Right lobe of liver (tissue), 6 donors: ENCODE measurements at regions not wholly inside any gene's neighbourhood (a gene's known extent, or its start where the extent isn't known, plus 50 kb on each side); places are given as distances from the start of the nearest gene placed in this dataset.

Source experiments
- ATAC-seq, 4 donors: fragments of 200-7000 bp; cut with Tn5 transposase; one replicate each; pipeline ENCODE4 v1.9.1; 2020; ENCODE audit warnings: mild to moderate bottlenecking in 4 of 4, moderate library complexity in 4 of 4
- DNase-seq, 3 donors: peaks; one replicate each; pipeline ENCODE4 v3.0.0-alpha.2; 2020
- H3K27ac ChIP-seq, 3 donors: fragments of 200-600 bp; one replicate each; pipeline ENCODE4 v1.8.0; 2022
- H3K27me3 ChIP-seq, 2 donors: fragments of 200-600 bp; one replicate each; pipeline ENCODE4 v1.8.0; 2022
- H3K36me3 ChIP-seq, 4 donors: fragments of 200-600 bp; sonication (generic) in 1 of 4; one replicate each; pipeline versions ENCODE4 v1.5.1 to v1.8.0; 2017 to 2022; ENCODE audit warnings: control low read depth in 1 of 4
- H3K4me1 ChIP-seq, 4 donors: fragments of 200-600 bp; sonication (generic) in 1 of 4; one replicate each; pipeline versions ENCODE4 v1.5.1 to v1.8.0; 2017 to 2022; ENCODE audit warnings: control low read depth in 1 of 4
- H3K4me3 ChIP-seq, 3 donors: fragments of 200-600 bp; one replicate each; pipeline ENCODE4 v1.8.0; 2022
- H3K9me3 ChIP-seq, 4 donors: fragments of 200-600 bp; sonication (generic) in 1 of 4; one replicate each; pipeline versions ENCODE4 v1.5.1 to v1.8.0; 2017 to 2022; ENCODE audit warnings: control low read depth in 1 of 4
- POLR2A ChIP-seq: fragments of 450-650 bp; IDR thresholded peaks from one replicate; pipeline ENCODE4 v1.6.1; 2017; ENCODE audit warnings: antibody characterized with exemption, mild to moderate bottlenecking
- WGBS: methylation state at CpG from one replicate; pipeline ENCODE4 v1.1.6; 2018; ENCODE audit warnings: low coverage, low lambda C conversion rate; ENCODE audit not compliant: insufficient coverage; ENCODE audit errors: missing lambda C conversion rate; 5-methylcytosine and 5-hydroxymethylcytosine counted together
- intact Hi-C, 2 donors: fragments of 100-400 bp; cut with DNase I; formaldehyde crosslinking; loops; one replicate each; pipeline versions ENCODE4 v1.11.2 to v1.14.1; 2022
- TF ChIP-seq, protein P1 (sequence below), 4 donors: fragments of 200-600 bp in 3 of 4; fragments of 450-650 bp in 1 of 4; IDR thresholded peaks; one replicate each; pipeline versions ENCODE4 v1.5.1 to v1.8.0; 2016 to 2022; ENCODE audit warnings: antibody characterized with exemption in 4 of 4, mild to moderate bottlenecking in 2 of 4
- donor health status: DM: no; HTN: yes; CAD: no.
- donor health status: DM: no; HTN: no; CAD: no.
- donor health status: DM: no; HTN: no; CAD: no.
- donor health status: DM: no; HTN: yes; CAD: no.
- donor health status: DM: no; HTN: yes; CAD: no.

DNA sequence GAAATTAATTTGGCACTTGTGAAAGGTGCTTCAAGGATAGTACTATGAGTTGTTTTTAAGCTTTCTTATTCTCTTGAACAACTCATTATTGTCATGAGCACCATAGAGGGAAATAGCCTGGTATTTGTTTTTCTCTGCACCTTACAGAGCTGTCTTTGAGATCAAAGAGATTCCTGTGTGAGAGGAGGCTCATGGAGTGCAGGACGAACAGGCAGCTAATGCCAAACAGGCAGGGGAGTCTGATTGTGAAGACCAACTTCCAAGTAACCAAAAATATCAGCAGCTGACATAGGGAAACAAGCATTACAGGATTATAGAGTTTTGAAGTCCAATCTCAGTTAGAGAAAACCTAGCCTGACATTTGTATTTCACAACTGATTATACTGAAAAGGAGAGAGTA, 110.6 kb upstream of the TENT5A start:
- Histone ChIP-seq H3K9me3 (no peaks in the 10 kb centered on the region), H3K27me3 (no peaks in the 10 kb centered on the region), H3K36me3 (no peaks in the 10 kb centered on the region), H3K27ac (no peak overlapping the region), H3K4me3 (no peak overlapping the region), H3K4me1 (no peaks in the 10 kb centered on the region)
- ATAC-seq (no peak), DNase-seq (no peak)
- TF ChIP-seq POLR2A, result no peak
- TF ChIP-seq, protein P1, sequence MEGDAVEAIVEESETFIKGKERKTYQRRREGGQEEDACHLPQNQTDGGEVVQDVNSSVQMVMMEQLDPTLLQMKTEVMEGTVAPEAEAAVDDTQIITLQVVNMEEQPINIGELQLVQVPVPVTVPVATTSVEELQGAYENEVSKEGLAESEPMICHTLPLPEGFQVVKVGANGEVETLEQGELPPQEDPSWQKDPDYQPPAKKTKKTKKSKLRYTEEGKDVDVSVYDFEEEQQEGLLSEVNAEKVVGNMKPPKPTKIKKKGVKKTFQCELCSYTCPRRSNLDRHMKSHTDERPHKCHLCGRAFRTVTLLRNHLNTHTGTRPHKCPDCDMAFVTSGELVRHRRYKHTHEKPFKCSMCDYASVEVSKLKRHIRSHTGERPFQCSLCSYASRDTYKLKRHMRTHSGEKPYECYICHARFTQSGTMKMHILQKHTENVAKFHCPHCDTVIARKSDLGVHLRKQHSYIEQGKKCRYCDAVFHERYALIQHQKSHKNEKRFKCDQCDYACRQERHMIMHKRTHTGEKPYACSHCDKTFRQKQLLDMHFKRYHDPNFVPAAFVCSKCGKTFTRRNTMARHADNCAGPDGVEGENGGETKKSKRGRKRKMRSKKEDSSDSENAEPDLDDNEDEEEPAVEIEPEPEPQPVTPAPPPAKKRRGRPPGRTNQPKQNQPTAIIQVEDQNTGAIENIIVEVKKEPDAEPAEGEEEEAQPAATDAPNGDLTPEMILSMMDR (IDR thresholded peaks at IDR 0.05), result no peak
- 44% methylated on average over 1 of the region's 1 CpG for WGBS
- intact Hi-C loops, result no loop called here

DNA sequence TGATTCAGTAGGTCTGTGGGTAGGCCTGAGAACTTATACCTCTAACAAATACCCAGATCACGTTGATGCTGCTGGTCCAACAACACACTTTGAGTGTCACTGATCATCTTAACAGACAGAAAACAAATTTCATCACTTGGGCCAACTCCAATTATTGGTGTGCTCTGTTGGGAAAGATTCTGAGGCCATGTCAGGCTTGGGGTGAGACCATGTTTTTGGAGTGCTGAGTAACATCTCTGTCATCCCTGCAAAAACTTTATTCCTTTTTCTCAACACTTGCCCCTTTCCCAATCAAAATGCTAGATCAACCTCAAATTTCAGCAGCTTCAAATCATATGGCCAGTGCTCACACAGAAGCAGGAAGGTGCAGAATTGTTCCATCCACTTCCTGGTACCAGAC, 108.8 kb upstream of the TENT5A start:
- Histone ChIP-seq H3K4me3 (no peak overlapping the region), H3K27me3 (no peaks in the 10 kb centered on the region), H3K36me3 (no peaks in the 10 kb centered on the region), H3K4me1 (no peaks in the 10 kb centered on the region), H3K27ac (no peak overlapping the region), H3K9me3 (no peaks in the 10 kb centered on the region)
- TF ChIP-seq, protein P1 (IDR thresholded peaks at IDR 0.05), result no peak
- TF ChIP-seq POLR2A, result no peak
- intact Hi-C loops, result no loop called here
- ATAC-seq, result no peak
- WGBS, result 0% methylated on average over 1 of the region's 1 CpG
- DNase-seq, result no peak

DNA sequence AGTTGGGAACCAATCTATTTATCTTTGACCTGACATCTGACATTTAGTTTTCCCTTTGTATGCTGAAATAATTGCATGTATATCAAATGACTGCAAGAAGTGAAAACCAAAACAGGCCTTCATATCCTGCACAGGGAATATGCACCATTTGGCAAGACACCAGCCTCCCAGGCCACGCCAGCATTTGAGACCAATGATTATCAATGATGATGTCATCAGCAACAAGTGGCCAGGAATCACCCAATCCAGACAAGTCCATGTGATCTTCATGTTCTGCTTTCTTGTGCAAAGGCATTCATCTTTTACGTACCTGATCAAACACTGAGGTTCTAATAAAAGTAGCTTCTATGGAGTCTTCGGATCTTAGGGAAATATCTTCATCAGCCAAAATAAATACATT, 107.4 kb upstream of the TENT5A start:
- no peaks in the 10 kb centered on the region for H3K4me1 ChIP-seq
- intact Hi-C loops, result no loop called here
- WGBS, result 79% methylated on average over 3 of the region's 3 CpGs
- no peaks in the 10 kb centered on the region for H3K9me3 ChIP-seq
- ATAC-seq, result no peak
- no peaks in the 10 kb centered on the region for H3K27me3 ChIP-seq
- H3K27ac ChIP-seq, result no peak overlapping the region
- no peak for DNase-seq
- no peak overlapping the region for H3K4me3 ChIP-seq
- TF ChIP-seq, protein P1 (IDR thresholded peaks at IDR 0.05), result no peak
- no peak for TF ChIP-seq POLR2A
- no peaks in the 10 kb centered on the region for H3K36me3 ChIP-seq

DNA sequence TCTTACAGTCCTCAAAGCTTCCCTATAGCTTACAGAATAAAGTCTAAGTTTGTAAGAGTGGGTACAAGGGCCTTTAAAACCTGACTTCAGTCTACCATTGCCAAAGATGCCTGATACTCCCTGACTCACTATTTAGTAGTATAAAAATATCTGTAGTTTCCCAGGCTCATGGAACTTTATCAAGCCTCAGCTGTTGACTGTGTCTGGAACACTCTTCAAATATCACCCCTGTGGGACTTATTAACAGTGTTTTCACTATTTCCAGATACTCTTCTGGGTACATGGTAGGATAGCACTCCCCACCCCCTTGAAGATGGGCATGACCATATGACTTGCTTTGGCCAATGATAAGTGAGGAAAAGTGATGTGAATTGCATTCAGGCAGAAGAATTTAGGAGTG, 105.3 kb upstream of the TENT5A start:
- no peaks in the 10 kb centered on the region for H3K9me3 ChIP-seq
- no peaks in the 10 kb centered on the region for H3K27me3 ChIP-seq
- TF ChIP-seq, protein P1 (IDR thresholded peaks at IDR 0.05), result no peak
- TF ChIP-seq POLR2A, result no peak
- intact Hi-C loops, result no loop called here
- no peaks in the 10 kb centered on the region for H3K36me3 ChIP-seq
- no peak overlapping the region for H3K4me3 ChIP-seq
- no peak for DNase-seq
- no peak overlapping the region for H3K27ac ChIP-seq
- ATAC-seq, result peak in 1 of 4 donors; percentile 22
- no peaks in the 10 kb centered on the region for H3K4me1 ChIP-seq

DNA sequence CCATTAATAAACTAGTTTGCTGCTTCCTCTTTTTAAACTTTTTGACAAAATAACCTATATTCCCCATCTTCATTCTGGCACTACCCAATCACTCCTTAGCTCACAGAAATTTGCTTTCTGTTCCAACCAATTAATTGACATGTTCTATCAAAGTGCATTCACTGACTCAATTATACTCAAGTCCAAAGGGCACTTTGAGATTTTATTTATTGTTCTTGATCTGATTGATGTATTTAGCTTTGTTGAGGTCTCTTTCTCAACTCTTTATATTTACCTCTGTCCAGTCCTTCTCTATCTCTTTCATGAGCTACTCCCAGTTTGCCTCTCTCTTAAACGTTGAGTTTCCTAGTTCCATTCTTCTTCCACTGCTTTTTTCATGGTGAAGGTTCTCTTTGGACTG, 104.4 kb upstream of the TENT5A start:
- Histone ChIP-seq H3K27ac (no peak overlapping the region), H3K9me3 (no peaks in the 10 kb centered on the region), H3K4me3 (no peak overlapping the region), H3K27me3 (no peaks in the 10 kb centered on the region), H3K4me1 (no peaks in the 10 kb centered on the region), H3K36me3 (no peaks in the 10 kb centered on the region)
- DNase-seq (no peak), ATAC-seq (peak; percentile 17 to 76 (median 57))
- TF ChIP-seq, protein P1 (IDR thresholded peaks at IDR 0.05), result no peak
- no peak for TF ChIP-seq POLR2A
- intact Hi-C loops, result no loop called here
- 20% methylated on average over 1 of the region's 1 CpG for WGBS
